Coronary artery (tissue), 2 donors: ENCODE measurements at regions not wholly inside any gene's neighbourhood (a gene's known extent, or its start where the extent isn't known, plus 50 kb on each side); places are given as distances from the start of the nearest gene placed in this dataset.

Experiments
- DNase-seq: peaks from one replicate; pipeline ENCODE4 v3.0.0-alpha.2; 2017; ENCODE audit warnings: low spot score
- H3K27ac ChIP-seq, 2 donors: fragments of 200-600 bp; sonication (generic); one replicate each; pipeline ENCODE4 v1.5.1; 2016 to 2019
- H3K4me3 ChIP-seq: fragments of 200-600 bp; sonication (generic); 2 replicates; pipeline ENCODE4 v1.5.1; 2016; ENCODE audit warnings: mild to moderate bottlenecking, moderate library complexity
- CTCF ChIP-seq: fragments of 200-600 bp; sonication (generic); IDR thresholded peaks from one replicate; pipeline ENCODE4 v1.5.1; 2019; ENCODE audit warnings: antibody characterized with exemption

GRCh38 chr11:45082744-45083543, 63.5 kb upstream of the PRDM11 start:
- Histone ChIP-seq H3K27ac (no peak overlapping the region), H3K4me3 (no peak overlapping the region)
- DNase-seq: no peak
- TF ChIP-seq CTCF: no peak

- DNase-seq: no peak
- H3K27ac ChIP-seq: no peak overlapping the region
- H3K4me3 ChIP-seq: no peak overlapping the region
- no peak for TF ChIP-seq CTCF
These were observed 62.8 kb upstream of the PRDM11 start for GRCh38 chr11:45083544-45084087.

DNA sequence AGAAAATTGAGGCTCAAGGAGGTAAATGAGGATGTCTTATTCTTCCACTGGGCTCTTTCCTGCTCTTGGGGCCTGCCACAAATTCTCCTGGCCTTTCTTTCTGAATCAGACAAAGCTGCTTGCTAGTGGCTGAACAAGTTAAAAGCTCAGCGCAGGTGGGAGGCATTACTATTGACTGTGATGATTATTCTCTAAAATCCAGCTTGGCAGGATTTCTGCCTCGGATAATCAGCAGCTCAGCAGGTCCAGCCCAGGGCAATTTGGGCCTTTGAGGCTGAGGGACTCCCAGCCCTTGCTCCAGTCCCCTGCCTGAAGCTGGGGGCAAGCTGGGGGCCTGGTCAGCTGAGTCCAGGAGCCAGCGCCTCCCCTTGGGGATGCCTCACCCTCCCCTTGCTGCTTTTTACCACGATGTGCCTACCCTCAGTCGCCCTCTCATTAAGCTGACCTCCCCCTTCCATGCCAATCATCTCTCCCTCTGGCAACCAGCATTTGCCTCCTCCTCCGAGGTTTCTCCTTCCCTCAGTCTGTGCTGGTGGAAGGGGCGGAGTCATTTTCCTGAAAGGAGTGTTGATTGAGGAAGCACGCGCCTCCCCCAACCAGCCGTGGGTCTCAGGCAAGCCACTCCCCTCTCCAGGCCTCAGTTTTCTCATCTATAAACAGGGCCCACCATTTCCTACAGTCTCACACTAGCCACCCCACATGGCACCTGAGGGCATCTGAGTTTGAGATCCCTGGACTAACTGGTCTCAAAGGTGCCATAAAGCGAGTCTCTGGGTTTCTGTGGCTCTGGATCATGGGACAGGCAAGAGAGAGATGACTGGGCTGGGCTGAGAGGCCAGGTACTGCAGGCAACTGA, 60.6 kb upstream of the PRDM11 start:
- no peak for TF ChIP-seq CTCF
- Histone ChIP-seq H3K4me3 (no peak overlapping the region), H3K27ac (no peak overlapping the region)
- no peak for DNase-seq

- TF ChIP-seq CTCF: no peak
These were observed 59.9 kb upstream of the PRDM11 start for GRCh38 chr11:45086526-45086925.

DNA sequence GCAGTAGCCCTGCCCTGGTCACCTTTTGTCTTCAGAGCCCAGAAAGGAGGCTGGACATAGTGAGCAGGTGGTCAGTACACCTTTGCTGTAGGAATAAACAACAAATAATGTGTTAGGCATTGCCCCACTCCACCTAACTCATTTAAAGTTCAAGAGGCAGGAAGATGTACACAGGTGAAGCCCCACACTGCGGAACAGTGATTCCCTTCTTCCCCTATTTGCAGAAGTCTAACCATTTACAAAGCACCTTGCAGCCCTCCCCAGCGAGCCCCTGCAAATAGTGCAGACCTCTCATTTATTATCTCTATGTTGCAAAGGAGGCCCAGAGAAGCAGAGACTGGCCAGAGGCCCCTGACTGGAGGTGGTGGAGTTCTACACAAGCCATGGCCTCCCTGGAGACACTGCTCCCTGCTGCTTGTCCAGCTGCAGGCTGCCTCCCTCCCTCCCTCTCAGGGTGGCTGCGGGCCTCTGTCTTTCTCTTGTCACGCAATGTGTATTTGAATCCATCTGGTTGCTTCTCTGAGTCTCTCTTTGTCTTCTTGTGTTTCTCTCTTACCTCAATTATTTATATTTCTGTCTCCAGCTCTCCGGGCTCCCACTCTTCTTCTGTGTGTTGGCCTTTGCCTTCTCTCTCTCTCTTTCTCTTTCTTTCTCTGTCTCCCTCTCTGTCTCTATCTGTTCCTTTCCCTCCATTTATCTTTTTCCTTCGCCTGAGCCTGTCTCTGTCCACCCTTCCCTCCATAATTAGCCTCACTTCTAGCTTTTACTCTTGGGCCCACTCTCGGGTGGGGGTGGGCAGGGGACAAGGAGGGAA, 59.1 kb upstream of the PRDM11 start:
- Histone ChIP-seq H3K27ac (no peak overlapping the region), H3K4me3 (no peak overlapping the region)
- no peak for TF ChIP-seq CTCF
- no peak for DNase-seq

More at GRCh38 chr11:45086526-45086925, 59.9 kb upstream of the PRDM11 start:
- no peak for DNase-seq
- Histone ChIP-seq H3K27ac (no peak overlapping the region), H3K4me3 (no peak overlapping the region)

- no peak overlapping the region for H3K4me3 ChIP-seq
- no peak for DNase-seq
- H3K27ac ChIP-seq: no peak overlapping the region
- no peak for TF ChIP-seq CTCF
These were observed 58.6 kb upstream of the PRDM11 start for GRCh38 chr11:45087900-45088160.
